HFF-Myc (cell line): ENCODE measurements at regions not wholly inside any gene's neighbourhood (a gene's known extent, or its start where the extent isn't known, plus 50 kb on each side); places are given as distances from the start of the nearest gene placed in this dataset.

ENCODE experiments used
- DNase-seq: peaks from one replicate; pipeline ENCODE4 v3.0.0-alpha.2; 2011; ENCODE audit warnings: low read depth; ENCODE audit errors: extremely low read depth
- H3K4me3 ChIP-seq: replicated peaks from 2 replicates; pipeline ENCODE4 v1.5.1; 2011; ENCODE audit warnings: low read depth, mild to moderate bottlenecking, control low read depth, low read length
- CTCF ChIP-seq: IDR thresholded peaks from 2 replicates; pipeline ENCODE4 v1.5.1; 2012; ENCODE audit warnings: mild to moderate bottlenecking, low read depth, low read length, control low read depth; ENCODE audit errors: missing control alignments

- no peak for TF ChIP-seq CTCF
- no peak for DNase-seq
- no peak overlapping the region for H3K4me3 ChIP-seq
Measured at GRCh38 chr5:61886214-61886613, 419.8 kb upstream of the KIF2A start.

GRCh38 chr5:61887271-61887670, 418.7 kb upstream of the KIF2A start:
- no peak overlapping the region for H3K4me3 ChIP-seq
- no peak for TF ChIP-seq CTCF
- no peak for DNase-seq

- DNase-seq: no peak
- H3K4me3 ChIP-seq: no peak overlapping the region
- TF ChIP-seq CTCF: no peak
Measured at GRCh38 chr5:61894046-61894445, 412.0 kb upstream of the KIF2A start.

GRCh38 chr5:61896811-61897210, 409.2 kb upstream of the KIF2A start:
- TF ChIP-seq CTCF: no peak
- DNase-seq: no peak
- H3K4me3 ChIP-seq: no peak overlapping the region

- DNase-seq: no peak
- TF ChIP-seq CTCF: no peak
- H3K4me3 ChIP-seq: no peak overlapping the region
Measured at GRCh38 chr5:61897251-61897650, 408.8 kb upstream of the KIF2A start.

- TF ChIP-seq CTCF: no peak
- no peak for DNase-seq
- no peak overlapping the region for H3K4me3 ChIP-seq
Measured at GRCh38 chr5:61901997-61902396, 404.0 kb upstream of the KIF2A start.

GRCh38 chr5:61904730-61905129, 401.3 kb upstream of the KIF2A start:
- no peak overlapping the region for H3K4me3 ChIP-seq
- no peak for TF ChIP-seq CTCF
- no peak for DNase-seq
